ENCODE measurements at regions not wholly inside any gene's neighbourhood (a gene's known extent, or its start where the extent isn't known, plus 50 kb on each side); places are given as distances from the start of the nearest gene placed in this dataset.
"Not testable (repeated sequence)": the region's sequence is repeated elsewhere in the genome, so short reads cannot be mapped to it uniquely, and the experiment has no call there.

- Histone ChIP-seq H3K4me3 (ENCODE audit: low read depth in 1 of 2, low read length in 2 of 2) (no peak overlapping the region), H3K4me1 (ENCODE audit: control insufficient read depth in 1 of 2, insufficient read depth in 2 of 2, low read length in 2 of 2) (peaks cover 0 to 8% of the 10 kb centered on the region in 2 donors), H3K36me3 (ENCODE audit: control insufficient read depth in 1 of 2, insufficient read depth in 2 of 2, low read length in 2 of 2) (no peaks in the 10 kb centered on the region), H3K27ac (ENCODE audit: low read length) (no peak overlapping the region), H3K27me3 (ENCODE audit: low read depth, low read length) (peaks cover 10% of the 10 kb centered on the region), H3K9me3 (ENCODE audit: control insufficient read depth in 1 of 2, low read length in 2 of 2) (no peaks in the 10 kb centered on the region)
These were observed 64.7 kb upstream of the EPHB3 start for GRCh38 chr3:184496933-184497332.

DNA sequence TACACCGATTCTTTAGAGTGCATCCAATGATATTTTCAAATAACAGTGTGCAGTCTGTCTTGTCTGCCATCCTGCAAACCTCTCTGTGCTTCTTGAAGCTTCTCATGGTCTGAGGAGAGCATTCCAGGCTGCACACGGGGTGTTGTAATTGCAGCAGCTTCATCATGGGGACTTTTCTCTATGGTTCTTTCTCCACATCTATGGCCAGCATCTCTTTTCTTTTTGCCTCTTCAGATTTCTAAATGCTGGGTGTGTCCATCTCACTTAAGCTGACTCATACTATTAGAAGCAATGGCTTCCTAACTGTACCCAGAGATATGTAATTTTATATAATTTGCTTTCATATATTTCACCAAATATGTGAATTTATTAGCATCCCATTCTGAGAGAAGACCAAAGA lies 63.8 kb upstream of the EPHB3 start:
- peaks cover 0 to 2% of the 10 kb centered on the region in 2 donors for H3K4me1 ChIP-seq (ENCODE audit: control insufficient read depth in 1 of 2, insufficient read depth in 2 of 2, low read length in 2 of 2)
- H3K27ac ChIP-seq (ENCODE audit: low read length), result no peak overlapping the region
- H3K27me3 ChIP-seq (ENCODE audit: low read depth, low read length), result peaks cover 7% of the 10 kb centered on the region
- H3K36me3 ChIP-seq (ENCODE audit: control insufficient read depth in 1 of 2, insufficient read depth in 2 of 2, low read length in 2 of 2), result no peaks in the 10 kb centered on the region
- H3K9me3 ChIP-seq (ENCODE audit: control insufficient read depth in 1 of 2, low read length in 2 of 2), result peaks cover 5 to 7% of the 10 kb centered on the region in 2 donors
- H3K4me3 ChIP-seq (ENCODE audit: low read depth in 1 of 2, low read length in 2 of 2), result no peak overlapping the region

GRCh38 chr3:184498986-184499606 lies 62.5 kb upstream of the EPHB3 start:
- Histone ChIP-seq H3K4me3 (ENCODE audit: low read depth in 1 of 2, low read length in 2 of 2) (no peak overlapping the region), H3K9me3 (ENCODE audit: control insufficient read depth in 1 of 2, low read length in 2 of 2) (peaks cover 5 to 9% of the 10 kb centered on the region in 2 donors), H3K27me3 (ENCODE audit: low read depth, low read length) (no peaks in the 10 kb centered on the region), H3K4me1 (ENCODE audit: control insufficient read depth in 1 of 2, insufficient read depth in 2 of 2, low read length in 2 of 2) (no peaks in the 10 kb centered on the region), H3K36me3 (ENCODE audit: control insufficient read depth in 1 of 2, insufficient read depth in 2 of 2, low read length in 2 of 2) (no peaks in the 10 kb centered on the region), H3K27ac (ENCODE audit: low read length) (no peak overlapping the region)

DNA sequence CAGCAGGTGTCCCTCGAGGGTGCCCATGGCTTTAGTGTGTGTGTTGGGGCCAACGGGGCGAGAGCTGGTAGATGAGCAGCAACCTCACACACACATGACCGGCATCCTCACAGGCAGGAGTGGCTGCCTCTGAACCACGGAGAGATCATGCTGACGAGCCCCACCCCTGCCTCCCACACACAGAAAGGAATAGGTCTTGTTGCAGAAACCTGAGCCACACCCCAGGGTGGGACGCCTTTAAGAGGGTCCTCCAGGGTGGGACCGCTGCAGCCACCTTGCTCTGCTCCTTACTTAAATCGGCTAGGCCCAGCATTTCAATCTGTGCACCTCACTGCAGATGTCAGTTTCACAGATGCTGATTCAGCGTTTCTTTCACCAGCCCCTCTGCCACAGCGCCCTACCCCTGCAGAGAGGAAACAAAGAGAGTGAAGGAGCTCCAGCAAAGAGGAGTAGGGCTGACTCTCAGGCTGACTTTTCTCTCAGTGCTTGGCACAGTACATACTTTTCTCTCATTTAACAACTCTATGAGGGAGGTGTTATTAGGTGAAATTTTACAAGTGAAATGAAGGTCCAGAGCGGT lies 61.2 kb upstream of the EPHB3 start:
- Histone ChIP-seq H3K27me3 (ENCODE audit: low read depth, low read length) (no peaks in the 10 kb centered on the region), H3K9me3 (ENCODE audit: control insufficient read depth in 1 of 2, low read length in 2 of 2) (peaks cover 5 to 9% of the 10 kb centered on the region in 2 donors), H3K27ac (ENCODE audit: low read length) (no peak overlapping the region), H3K4me1 (ENCODE audit: control insufficient read depth in 1 of 2, insufficient read depth in 2 of 2, low read length in 2 of 2) (no peaks in the 10 kb centered on the region), H3K4me3 (ENCODE audit: low read depth in 1 of 2, low read length in 2 of 2) (no peak overlapping the region), H3K36me3 (ENCODE audit: control insufficient read depth in 1 of 2, insufficient read depth in 2 of 2, low read length in 2 of 2) (no peaks in the 10 kb centered on the region)

DNA sequence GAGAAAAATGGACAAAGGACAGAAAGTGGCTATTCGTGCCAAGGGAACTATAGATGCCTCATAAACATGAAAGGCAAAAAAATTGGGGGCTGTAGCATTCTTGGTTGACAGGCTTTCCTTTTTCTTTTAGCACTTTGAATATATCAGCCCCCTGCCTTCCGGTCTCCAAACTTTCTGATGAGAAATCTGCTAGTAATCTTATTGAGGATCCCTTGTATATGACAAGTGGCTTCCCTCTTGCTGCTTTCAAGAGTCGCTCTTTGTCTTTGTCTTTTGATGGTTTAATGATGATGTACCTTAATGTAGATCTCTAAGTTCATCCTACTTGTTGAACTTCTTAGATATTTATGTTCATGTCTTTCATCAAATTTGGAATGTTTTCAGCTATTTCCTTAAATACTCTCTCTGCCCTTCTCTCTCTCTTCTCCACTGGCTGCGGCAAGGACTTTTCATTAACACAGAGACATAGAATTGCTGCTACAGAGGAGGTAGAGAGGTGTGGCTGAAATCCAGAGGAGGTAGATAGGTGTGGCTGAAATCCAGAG lies 59.4 kb upstream of the EPHB3 start:
- H3K4me3 ChIP-seq (ENCODE audit: low read depth in 1 of 2, low read length in 2 of 2), result no peak overlapping the region
- H3K27me3 ChIP-seq (ENCODE audit: low read depth, low read length), result no peaks in the 10 kb centered on the region
- no peaks in the 10 kb centered on the region for H3K4me1 ChIP-seq (ENCODE audit: control insufficient read depth in 1 of 2, insufficient read depth in 2 of 2, low read length in 2 of 2)
- H3K9me3 ChIP-seq (ENCODE audit: control insufficient read depth in 1 of 2, low read length in 2 of 2), result peaks cover 5 to 9% of the 10 kb centered on the region in 2 donors
- H3K36me3 ChIP-seq (ENCODE audit: control insufficient read depth in 1 of 2, insufficient read depth in 2 of 2, low read length in 2 of 2), result no peaks in the 10 kb centered on the region
- no peak overlapping the region for H3K27ac ChIP-seq (ENCODE audit: low read length)

- not testable (repeated sequence) for H3K27ac ChIP-seq (ENCODE audit: low read length); H3K36me3 ChIP-seq (ENCODE audit: control insufficient read depth in 1 of 2, insufficient read depth in 2 of 2, low read length in 2 of 2); H3K4me1 ChIP-seq (ENCODE audit: control insufficient read depth in 1 of 2, insufficient read depth in 2 of 2, low read length in 2 of 2); H3K27me3 ChIP-seq (ENCODE audit: low read depth, low read length); H3K4me3 ChIP-seq (ENCODE audit: low read depth in 1 of 2, low read length in 2 of 2); H3K9me3 ChIP-seq (ENCODE audit: control insufficient read depth in 1 of 2, low read length in 2 of 2)
These were observed 58.7 kb upstream of the EPHB3 start for GRCh38 chr3:184502841-184503240.

DNA sequence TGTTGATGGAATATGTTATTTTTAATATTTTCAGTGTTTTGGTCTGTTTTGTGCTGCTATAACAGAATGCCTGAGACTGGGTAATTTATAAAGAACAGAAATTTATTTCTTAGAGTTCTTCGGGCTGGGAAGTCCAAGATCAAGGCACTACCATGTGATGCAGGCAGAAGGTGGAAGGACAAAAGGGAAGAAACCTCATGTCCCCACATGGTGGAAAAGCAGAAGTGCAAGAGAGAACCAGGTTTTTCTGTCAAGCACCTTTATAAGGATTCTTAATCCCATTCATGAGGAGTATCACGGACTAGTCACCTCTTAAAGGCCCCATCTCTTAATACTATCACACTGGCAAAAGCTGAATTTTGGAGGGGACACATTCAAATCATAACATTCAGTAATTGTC lies 57.9 kb upstream of the EPHB3 start:
- Histone ChIP-seq H3K36me3 (ENCODE audit: control insufficient read depth in 1 of 2, insufficient read depth in 2 of 2, low read length in 2 of 2) (no peaks in the 10 kb centered on the region), H3K27me3 (ENCODE audit: low read depth, low read length) (no peaks in the 10 kb centered on the region), H3K9me3 (ENCODE audit: control insufficient read depth in 1 of 2, low read length in 2 of 2) (peaks cover 5 to 9% of the 10 kb centered on the region in 2 donors), H3K4me3 (ENCODE audit: low read depth in 1 of 2, low read length in 2 of 2) (no peak overlapping the region), H3K4me1 (ENCODE audit: control insufficient read depth in 1 of 2, insufficient read depth in 2 of 2, low read length in 2 of 2) (no peaks in the 10 kb centered on the region), H3K27ac (ENCODE audit: low read length) (no peak overlapping the region)

DNA sequence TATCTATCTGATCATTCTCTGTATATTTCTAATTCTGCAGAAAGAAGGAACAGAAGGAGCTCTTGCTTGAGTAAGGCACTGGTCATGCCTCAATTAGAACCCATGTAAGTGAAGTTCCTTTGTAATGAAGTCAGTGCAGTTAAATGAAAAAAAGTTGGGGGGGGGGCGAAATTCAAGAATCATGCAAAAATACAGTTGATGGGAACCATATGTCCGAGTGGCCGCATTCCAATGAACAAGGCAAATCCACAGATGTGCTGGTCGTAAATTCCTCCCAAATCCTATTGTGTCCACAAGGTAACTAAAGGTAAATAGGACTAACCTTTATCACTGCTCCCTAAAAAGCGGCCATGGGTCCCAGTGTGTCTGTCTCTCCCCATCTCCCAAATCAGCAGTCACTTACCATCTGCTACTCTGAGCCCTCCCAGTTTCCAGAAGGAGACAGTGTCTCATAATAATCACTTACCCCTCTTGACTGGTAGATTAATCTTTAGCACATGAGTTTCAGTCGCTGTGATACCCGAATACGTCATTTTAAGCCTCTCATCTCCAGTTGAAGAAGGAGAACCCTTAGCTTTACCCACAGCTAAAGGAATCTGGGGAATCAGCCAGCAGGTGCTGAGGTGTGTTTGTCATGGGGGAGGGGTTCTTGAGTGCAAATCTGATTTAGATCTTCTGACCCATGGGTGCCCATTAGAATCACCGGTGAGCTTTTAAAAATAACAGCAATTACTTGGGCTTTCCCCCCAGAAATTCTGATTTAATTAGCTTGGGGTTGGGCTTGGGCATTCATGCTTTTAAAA lies 56.3 kb upstream of the EPHB3 start:
- Histone ChIP-seq H3K36me3 (ENCODE audit: control insufficient read depth in 1 of 2, insufficient read depth in 2 of 2, low read length in 2 of 2) (no peaks in the 10 kb centered on the region), H3K4me3 (ENCODE audit: low read depth in 1 of 2, low read length in 2 of 2) (no peak overlapping the region), H3K4me1 (ENCODE audit: control insufficient read depth in 1 of 2, insufficient read depth in 2 of 2, low read length in 2 of 2) (no peaks in the 10 kb centered on the region), H3K9me3 (ENCODE audit: control insufficient read depth in 1 of 2, low read length in 2 of 2) (peaks cover 5 to 9% of the 10 kb centered on the region in 2 donors), H3K27me3 (ENCODE audit: low read depth, low read length) (no peaks in the 10 kb centered on the region), H3K27ac (ENCODE audit: low read length) (no peak overlapping the region)

DNA sequence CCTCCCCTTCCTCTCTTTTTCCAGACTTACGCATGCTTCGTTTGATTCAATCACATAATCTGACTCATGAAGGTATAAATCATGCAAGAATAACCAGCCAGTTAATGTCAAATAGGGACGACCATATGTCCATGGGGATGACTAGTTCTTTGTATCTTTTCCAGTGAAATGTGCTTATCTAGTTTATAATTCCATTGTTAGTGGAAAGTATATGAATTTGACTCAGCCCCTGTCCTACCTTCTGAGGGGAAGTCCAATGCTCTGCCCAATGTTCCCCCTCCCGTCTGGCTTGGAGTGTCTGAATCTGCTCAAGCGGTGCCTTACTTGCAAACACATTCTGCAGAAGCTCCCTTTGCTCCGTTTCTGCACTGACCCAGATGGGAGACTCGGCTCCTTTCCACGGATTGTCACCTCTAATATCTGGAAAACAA lies 55.0 kb upstream of the EPHB3 start:
- H3K27me3 ChIP-seq (ENCODE audit: low read depth, low read length), result no peaks in the 10 kb centered on the region
- H3K36me3 ChIP-seq (ENCODE audit: control insufficient read depth in 1 of 2, insufficient read depth in 2 of 2, low read length in 2 of 2), result no peaks in the 10 kb centered on the region
- H3K4me3 ChIP-seq (ENCODE audit: low read depth in 1 of 2, low read length in 2 of 2), result no peak overlapping the region
- H3K4me1 ChIP-seq (ENCODE audit: control insufficient read depth in 1 of 2, insufficient read depth in 2 of 2, low read length in 2 of 2), result no peaks in the 10 kb centered on the region
- H3K9me3 ChIP-seq (ENCODE audit: control insufficient read depth in 1 of 2, low read length in 2 of 2), result peaks cover 5 to 9% of the 10 kb centered on the region in 2 donors
- H3K27ac ChIP-seq (ENCODE audit: low read length), result no peak overlapping the region

GRCh38 chr3:184508938-184509337 lies 52.6 kb upstream of the EPHB3 start:
- no peak overlapping the region for H3K4me3 ChIP-seq (ENCODE audit: low read depth in 1 of 2, low read length in 2 of 2)
- H3K27me3 ChIP-seq (ENCODE audit: low read depth, low read length), result peaks cover 15% of the 10 kb centered on the region
- no peaks in the 10 kb centered on the region for H3K36me3 ChIP-seq (ENCODE audit: control insufficient read depth in 1 of 2, insufficient read depth in 2 of 2, low read length in 2 of 2)
- H3K27ac ChIP-seq (ENCODE audit: low read length), result no peak overlapping the region
- H3K4me1 ChIP-seq (ENCODE audit: control insufficient read depth in 1 of 2, insufficient read depth in 2 of 2, low read length in 2 of 2), result peaks cover 0 to 8% of the 10 kb centered on the region in 2 donors
- H3K9me3 ChIP-seq (ENCODE audit: control insufficient read depth in 1 of 2, low read length in 2 of 2), result no peaks in the 10 kb centered on the region

DNA sequence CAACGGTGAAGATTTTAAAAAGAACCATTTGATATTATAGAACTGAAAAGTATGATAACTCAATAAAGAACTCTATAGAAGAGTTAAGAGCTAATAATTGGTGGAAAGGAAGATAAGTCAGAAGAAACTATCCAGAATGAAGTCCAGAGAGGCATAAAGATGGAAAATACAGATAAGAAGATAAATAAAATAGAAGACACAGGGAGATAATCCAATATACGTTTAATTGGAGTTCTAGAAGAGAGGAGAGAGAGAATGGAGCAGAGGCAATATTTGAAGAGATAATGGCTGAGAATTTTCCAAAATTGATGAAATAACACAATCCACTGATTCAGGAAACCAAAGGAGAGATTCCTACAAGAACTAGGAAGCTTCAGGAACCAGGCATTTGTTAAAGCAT lies 49.8 kb upstream of the EPHB3 start:
- Histone ChIP-seq H3K4me1 (ENCODE audit: control insufficient read depth in 1 of 2, insufficient read depth in 2 of 2, low read length in 2 of 2) (peaks cover 0 to 11% of the 10 kb centered on the region in 2 donors), H3K36me3 (ENCODE audit: control insufficient read depth in 1 of 2, insufficient read depth in 2 of 2, low read length in 2 of 2) (no peaks in the 10 kb centered on the region), H3K27ac (ENCODE audit: low read length) (no peak overlapping the region), H3K27me3 (ENCODE audit: low read depth, low read length) (peaks cover 15% of the 10 kb centered on the region), H3K4me3 (ENCODE audit: low read depth in 1 of 2, low read length in 2 of 2) (no peak overlapping the region), H3K9me3 (ENCODE audit: control insufficient read depth in 1 of 2, low read length in 2 of 2) (no peaks in the 10 kb centered on the region)

Data from muscle layer of duodenum (tissue), 2 donors.